Suprapubic skin (tissue), 3 donors: ENCODE measurements at regions not wholly inside any gene's neighbourhood (a gene's known extent, or its start where the extent isn't known, plus 50 kb on each side); places are given as distances from the start of the nearest gene placed in this dataset.

Experiments
- CTCF ChIP-seq, 2 donors: fragments of 200-600 bp in 1 of 2; fragments of 450-650 bp in 1 of 2; sonication (generic) in 1 of 2; IDR thresholded peaks; one replicate each; pipeline ENCODE4 v1.5.1; 2016 to 2019; ENCODE audit warnings: antibody characterized with exemption in 2 of 2, mild to moderate bottlenecking in 1 of 2, moderate library complexity in 1 of 2
- POLR2AphosphoS5 ChIP-seq, 3 donors: sonication (generic); formaldehyde crosslinking; IDR thresholded peaks; one replicate each; pipeline ENCODE4 v1.6.1; 2017; ENCODE audit warnings: antibody characterized with exemption in 3 of 3

GRCh38 chr1:30253361-30253760, 470.0 kb downstream of the MATN1 start:
- TF ChIP-seq CTCF (IDR thresholded peaks at IDR 0.05): no peak
- TF ChIP-seq POLR2AphosphoS5 (IDR thresholded peaks at IDR 0.05): no peak
